ENCODE measurements at regions not wholly inside any gene's neighbourhood (a gene's known extent, or its start where the extent isn't known, plus 50 kb on each side); places are given as distances from the start of the nearest gene placed in this dataset.

GRCh38 chr16:64704386-64704785 is 417.5 kb downstream of the CDH11 start:
- WGBS, 4 donors: 78 to 81% (median 81%) methylated on average over 2 of the region's 2 CpGs
- no peak overlapping the region for H3K4me3 ChIP-seq
- H3K27me3 ChIP-seq: no peaks in the 10 kb centered on the region
- no peaks in the 10 kb centered on the region for H3K4me1 ChIP-seq
- no peaks in the 10 kb centered on the region for H3K36me3 ChIP-seq
- no peak overlapping the region for H3K27ac ChIP-seq
- TF ChIP-seq POLR2A (IDR thresholded peaks at IDR 0.05): no peak
- TF ChIP-seq CTCF (IDR thresholded peaks at IDR 0.05): no peak
- ATAC-seq: no peak
- intact Hi-C loops (cut with DNase I): no loop called here
- DNase-seq: no peak
- H3K9me3 ChIP-seq: peaks cover 0 to 8% (median 0%) of the 10 kb centered on the region in 12 donors

GRCh38 chr16:64702415-64702814 is 419.4 kb downstream of the CDH11 start:
- Histone ChIP-seq H3K4me3 (no peak overlapping the region), H3K4me1 (peaks cover 0 to 6% (median 0%) of the 10 kb centered on the region in 12 donors), H3K27me3 (no peaks in the 10 kb centered on the region), H3K36me3 (no peaks in the 10 kb centered on the region), H3K9me3 (peaks cover 0 to 8% (median 0%) of the 10 kb centered on the region in 12 donors), H3K27ac (no peak overlapping the region)
- 46 to 63% (median 50%) methylated on average over 1 of the region's 1 CpG for WGBS, 4 donors
- DNase-seq (no peak), ATAC-seq (no peak)
- intact Hi-C loops (cut with DNase I): no loop called here
- no peak for TF ChIP-seq POLR2A (IDR thresholded peaks at IDR 0.05)
- no peak for TF ChIP-seq CTCF (IDR thresholded peaks at IDR 0.05)

- Histone ChIP-seq H3K36me3 (no peaks in the 10 kb centered on the region), H3K9me3 (peaks cover 0 to 8% (median 0%) of the 10 kb centered on the region in 12 donors), H3K27me3 (no peaks in the 10 kb centered on the region), H3K4me1 (peaks cover 0 to 6% (median 0%) of the 10 kb centered on the region in 12 donors), H3K27ac (no peak overlapping the region), H3K4me3 (no peak overlapping the region)
- ATAC-seq: peak in 1 of 4 donors; percentile 13
- intact Hi-C loops (cut with DNase I): no loop called here
- no peak for DNase-seq
- 83 to 91% (median 89%) methylated on average over 3 of the region's 3 CpGs for WGBS, 4 donors
- TF ChIP-seq POLR2A (IDR thresholded peaks at IDR 0.05): no peak
- TF ChIP-seq CTCF (IDR thresholded peaks at IDR 0.05): no peak
Observed at GRCh38 chr16:64700628-64701027, 421.2 kb downstream of the CDH11 start.

- H3K36me3 ChIP-seq: no peaks in the 10 kb centered on the region
- no peak for DNase-seq
- no peak for TF ChIP-seq CTCF (IDR thresholded peaks at IDR 0.05)
- TF ChIP-seq POLR2A (IDR thresholded peaks at IDR 0.05): no peak
- no peak for ATAC-seq
- intact Hi-C loops (cut with DNase I): no loop called here
- 76 to 85% (median 83%) methylated on average over 1 of the region's 1 CpG for WGBS, 4 donors
- H3K4me3 ChIP-seq: no peak overlapping the region
- H3K9me3 ChIP-seq: peaks cover 0 to 2% (median 0%) of the 10 kb centered on the region in 12 donors
- H3K27ac ChIP-seq: no peak overlapping the region
- H3K4me1 ChIP-seq: peaks cover 0 to 6% (median 0%) of the 10 kb centered on the region in 12 donors
- no peaks in the 10 kb centered on the region for H3K27me3 ChIP-seq
Observed at GRCh38 chr16:64696866-64697265, 425.0 kb downstream of the CDH11 start.
